Fibroblast of lung (primary cell): ENCODE measurements at regions not wholly inside any gene's neighbourhood (a gene's known extent, or its start where the extent isn't known, plus 50 kb on each side); places are given as distances from the start of the nearest gene placed in this dataset.

Experiments
- CTCF ChIP-seq, 2 donors: IDR thresholded peaks in 1 of 2; conservative IDR thresholded peaks in 1 of 2; 1 replicate in 1 of 2; 2 replicates in 1 of 2; pipeline ENCODE4 v1.5.1; 2011 to 2012; ENCODE audit warnings: low read length in 2 of 2, control low read depth in 1 of 2, inconsistent platforms in 1 of 2, low read depth in 1 of 2, mild to moderate bottlenecking in 1 of 2
- EZH2 ChIP-seq: IDR thresholded peaks from 2 replicates; pipeline ENCODE4 v1.5.1; 2012; ENCODE audit warnings: low read length, control low read depth, mild to moderate bottlenecking; ENCODE audit errors: missing control alignments

GRCh38 chr6:17193106-17193775 lies 87.9 kb upstream of the RBM24 start:
- TF ChIP-seq CTCF (conservative IDR thresholded peaks at IDR 0.05 in 1 of 2, IDR thresholded peaks at IDR 0.05 in 1 of 2; ENCODE audit: low read depth in 1 of 2, low read length in 2 of 2) (no peak), EZH2 (no peak)
